ENCODE measurements at regions not wholly inside any gene's neighbourhood (a gene's known extent, or its start where the extent isn't known, plus 50 kb on each side); places are given as distances from the start of the nearest gene placed in this dataset.

DNA sequence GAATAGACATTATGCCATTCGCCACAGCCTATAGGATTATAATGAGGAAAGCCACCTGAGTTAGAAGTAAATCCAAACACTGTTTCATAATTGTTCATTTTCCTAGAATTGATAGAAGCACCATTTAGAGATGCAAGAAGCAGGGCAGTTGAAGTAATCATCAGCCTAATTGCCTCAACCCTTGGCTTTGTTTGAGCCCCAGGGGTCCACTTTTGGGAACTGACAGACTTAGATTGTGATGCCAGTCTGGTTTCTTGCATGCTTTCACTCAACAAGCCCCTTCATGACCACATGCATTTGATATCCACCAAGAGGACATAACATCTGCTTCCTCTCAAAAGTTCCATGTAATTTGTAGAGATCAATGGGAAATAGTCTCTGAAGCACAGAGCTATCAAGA lies 97.2 kb upstream of the COL8A1 start:
- DNase-seq = no peak

DNA sequence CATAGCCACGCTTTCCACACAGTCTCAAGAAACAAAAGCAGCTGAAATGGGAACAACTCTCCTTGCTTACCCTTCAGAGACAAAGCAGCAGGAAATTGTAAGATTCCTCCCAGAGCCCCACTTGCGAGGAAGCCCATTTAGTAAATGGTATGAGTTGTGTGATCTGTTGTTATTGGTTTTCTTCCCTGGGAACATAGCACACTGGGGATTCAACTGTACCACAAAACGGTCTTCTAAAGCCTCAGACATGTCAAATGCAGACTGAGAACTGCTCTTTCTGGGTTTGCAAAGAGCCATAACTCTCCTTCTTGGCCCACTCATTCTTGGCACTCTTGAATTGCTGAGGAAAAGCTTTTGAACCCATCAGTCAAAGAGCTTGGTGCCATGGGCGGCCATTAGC lies 101.0 kb upstream of the COL8A1 start:
- no peak for DNase-seq

DNA sequence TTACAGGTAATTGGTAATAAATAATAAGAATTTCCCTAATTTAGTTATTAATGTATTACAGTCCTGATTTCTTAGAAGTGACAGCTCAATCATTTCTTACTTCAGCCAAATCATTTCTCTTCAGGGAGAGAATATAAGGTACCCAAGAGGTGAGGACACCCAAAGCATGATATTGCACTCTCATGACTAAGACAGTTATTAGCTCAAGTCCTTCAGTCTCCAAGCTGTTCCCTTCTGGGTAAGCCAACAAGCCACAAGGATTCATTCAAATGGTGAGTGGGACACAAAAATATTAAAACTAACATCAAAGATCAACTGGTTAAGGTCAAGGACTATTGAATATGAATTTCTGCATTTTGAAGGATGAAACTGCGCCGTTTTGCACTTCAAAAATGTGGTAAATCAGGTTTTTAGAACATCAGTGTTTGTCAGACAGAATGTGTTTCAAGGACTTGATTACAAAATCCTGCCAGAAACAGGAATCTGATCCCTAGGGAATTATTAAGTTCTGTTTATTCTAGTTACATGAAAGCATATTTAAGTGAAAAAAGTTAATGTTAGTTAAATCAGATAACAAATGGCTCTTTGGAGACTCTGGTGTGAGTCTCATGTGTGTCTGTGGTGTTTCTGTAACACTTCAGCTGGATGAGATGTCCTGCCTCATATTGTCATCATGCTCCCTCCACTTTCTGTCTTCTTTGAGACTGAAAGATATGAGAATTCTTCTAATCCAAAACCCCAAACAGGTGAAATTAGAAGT lies 101.7 kb upstream of the COL8A1 start:
- no peak for DNase-seq

DNA sequence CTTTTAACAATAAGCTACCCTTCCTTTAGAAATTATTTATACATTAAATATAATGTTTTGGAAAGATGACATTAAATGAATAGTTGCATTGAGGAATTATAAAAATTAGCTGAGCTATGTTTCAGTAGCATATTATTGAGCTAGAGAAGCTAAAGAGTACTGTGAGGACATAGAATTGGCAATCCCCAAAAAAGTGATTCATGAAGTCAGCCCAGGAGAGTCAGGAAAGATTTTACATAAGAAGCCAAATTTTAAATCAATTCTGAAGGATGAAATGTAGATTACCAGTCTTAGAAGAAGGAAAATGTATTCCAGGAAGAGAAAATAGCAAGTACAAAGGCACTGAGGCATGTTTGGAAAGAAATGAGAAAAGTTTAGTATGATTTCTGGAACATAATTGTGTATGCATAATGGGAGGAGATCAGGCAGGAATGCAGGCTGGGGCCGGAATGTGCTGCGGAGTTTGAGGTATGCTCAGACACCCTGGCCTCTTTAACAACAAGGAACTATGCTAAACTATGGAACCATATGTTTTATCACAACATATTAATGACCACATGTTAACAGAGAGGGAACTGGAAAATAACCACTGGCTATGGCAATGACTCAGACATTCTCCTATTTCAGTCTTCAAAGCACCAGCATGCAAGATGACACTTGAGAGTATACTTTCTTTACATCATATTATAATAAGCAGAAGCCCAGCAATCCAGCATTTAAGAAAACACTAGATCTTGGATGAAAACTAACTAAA lies 103.3 kb upstream of the COL8A1 start:
- DNase-seq = no peak

DNA sequence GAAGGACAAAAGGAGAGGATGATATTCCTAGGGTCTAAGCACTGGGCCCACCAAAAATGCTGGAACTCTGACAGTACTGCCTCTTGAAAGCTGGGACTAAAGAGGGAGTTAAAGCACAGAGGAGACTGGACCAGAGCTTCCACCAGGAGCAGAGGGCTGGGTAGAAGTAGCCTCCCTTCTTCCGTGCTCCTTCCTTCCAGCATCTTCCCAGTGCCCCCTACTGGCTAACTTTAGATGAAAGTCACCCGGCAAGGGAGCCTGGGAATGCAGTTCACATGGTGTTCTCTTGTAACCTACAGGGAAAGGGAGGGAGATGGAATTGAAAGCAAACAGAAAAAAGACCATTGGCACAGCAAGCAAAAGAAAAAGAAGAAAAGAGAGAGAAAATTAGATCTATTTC lies 106.1 kb upstream of the COL8A1 start:
- no peak for DNase-seq

DNA sequence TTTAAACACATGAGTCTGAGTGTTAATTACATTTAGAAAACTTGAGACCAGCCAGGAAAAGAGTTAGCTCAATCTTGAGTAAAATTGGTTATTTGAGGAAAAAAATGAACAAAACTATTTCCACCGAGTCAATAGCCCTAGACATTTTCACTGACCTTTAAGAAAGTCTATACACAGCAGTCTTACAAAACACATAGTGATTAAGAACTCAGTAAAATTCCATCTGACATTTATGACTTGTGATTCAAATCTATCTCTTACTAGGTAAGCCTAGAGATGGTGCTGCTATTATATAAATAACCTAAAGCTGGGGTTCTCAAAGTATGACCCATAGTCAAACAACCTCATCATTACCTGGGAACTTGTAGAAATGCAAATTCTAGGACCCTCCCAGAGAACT lies 109.1 kb upstream of the COL8A1 start:
- DNase-seq = no peak

DNA sequence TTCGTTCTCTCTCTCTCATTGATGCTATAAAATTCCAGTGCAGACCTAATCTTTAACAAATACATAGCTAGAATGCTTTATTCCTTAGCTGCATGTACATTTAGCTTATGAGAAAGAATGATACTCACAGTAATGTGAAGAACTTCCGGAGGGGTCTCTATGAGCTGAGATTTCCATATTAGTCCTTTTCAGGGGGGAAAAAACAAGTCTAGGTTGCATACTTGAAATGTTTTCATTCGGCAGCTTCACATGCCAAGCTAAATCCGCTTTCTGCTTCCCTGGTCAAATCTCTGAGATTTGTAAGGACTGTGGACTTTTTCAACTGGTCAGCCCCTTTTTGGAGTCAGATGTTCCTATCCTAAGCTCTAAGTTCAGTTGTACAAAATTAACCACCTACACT lies 111.5 kb upstream of the COL8A1 start:
- DNase-seq = no peak

DNA sequence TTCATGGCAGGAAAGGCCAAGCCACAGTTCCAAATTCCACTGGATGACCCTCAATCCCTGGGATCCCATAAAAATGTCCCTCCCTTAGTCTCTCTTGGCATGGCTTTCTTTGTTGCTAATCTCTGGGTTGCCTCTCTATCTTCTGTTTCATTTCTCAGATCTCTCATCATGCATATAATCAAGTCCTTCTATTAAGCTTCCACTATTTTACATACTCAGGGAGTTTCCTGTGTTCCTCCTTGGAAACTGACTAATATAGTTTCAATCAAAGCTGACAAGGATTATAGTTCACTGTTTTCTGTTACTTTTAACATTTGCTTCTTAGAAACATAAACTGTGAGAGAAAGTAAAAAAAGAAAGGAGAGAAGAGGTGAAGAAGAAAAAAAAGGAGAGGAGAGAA lies 113.8 kb upstream of the COL8A1 start:
- DNase-seq = no peak

DNA sequence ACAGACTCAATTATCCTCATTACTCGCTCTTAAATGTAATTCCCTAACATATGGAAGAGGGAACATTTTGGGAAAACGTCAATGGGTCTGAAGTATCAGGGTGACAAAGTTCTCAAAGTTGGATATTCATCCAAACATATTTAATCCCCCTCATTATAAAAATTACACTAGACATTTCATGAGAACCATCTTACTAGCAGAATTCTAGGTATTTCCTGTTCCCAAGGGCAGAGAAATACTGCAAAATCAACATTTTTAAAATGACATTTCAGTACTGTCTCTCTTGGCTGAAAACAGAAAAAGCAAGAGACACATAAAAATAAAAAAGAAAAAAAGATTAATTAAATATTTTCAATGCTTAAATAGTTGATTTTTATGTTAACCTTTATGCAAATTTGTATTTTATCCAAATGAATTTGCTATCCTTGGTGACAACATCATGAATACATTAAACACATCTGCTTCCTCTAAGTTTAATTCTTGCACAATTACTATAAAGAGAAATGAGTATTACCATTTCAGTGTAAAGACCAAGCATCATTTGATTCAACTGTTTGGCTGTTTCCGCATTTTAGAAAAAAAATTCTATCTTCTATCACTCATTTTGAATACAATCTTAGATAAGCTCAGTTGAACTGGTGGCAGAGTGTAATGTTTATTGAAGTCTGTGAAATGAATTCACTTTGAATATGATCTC lies 114.8 kb upstream of the COL8A1 start:
- no peak for DNase-seq

DNA sequence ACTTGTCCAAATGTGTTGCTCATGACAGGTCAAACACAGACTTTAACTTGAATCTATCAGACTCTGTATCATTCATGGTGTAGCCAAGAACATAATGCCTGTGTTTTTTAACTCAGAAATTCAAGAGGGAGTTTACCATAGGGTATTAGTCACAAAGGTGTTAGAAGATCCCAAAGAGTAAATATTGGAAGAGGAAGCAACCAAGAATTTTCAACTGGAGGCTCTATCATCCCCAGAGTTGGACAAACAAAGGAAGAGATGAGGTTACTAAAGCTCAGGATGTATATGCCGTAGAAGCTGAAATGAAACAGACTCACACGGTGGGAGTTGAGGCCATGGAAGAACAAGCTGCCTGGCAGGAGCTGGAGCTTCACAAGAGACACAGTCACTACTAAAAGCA lies 116.2 kb upstream of the COL8A1 start:
- DNase-seq = no peak

DNA sequence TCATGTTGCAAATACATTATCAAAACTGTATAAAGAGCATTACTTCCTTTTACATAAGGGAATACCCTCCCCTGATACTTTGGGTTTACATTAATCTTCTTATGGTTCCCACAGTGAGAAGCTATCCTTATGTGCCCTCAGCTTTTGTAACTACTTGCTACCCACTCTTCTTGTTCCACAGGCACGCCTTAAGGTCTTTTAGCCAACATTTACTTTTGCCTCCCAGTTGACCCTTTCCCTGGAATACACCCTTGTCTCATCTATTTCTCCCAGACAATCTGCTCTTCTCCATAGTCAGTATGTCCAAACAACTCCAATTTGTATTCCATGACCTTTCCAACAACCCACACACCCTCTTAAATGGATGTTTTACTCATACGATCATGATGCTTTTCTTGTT lies 116.8 kb upstream of the COL8A1 start:
- DNase-seq = no peak

DNA sequence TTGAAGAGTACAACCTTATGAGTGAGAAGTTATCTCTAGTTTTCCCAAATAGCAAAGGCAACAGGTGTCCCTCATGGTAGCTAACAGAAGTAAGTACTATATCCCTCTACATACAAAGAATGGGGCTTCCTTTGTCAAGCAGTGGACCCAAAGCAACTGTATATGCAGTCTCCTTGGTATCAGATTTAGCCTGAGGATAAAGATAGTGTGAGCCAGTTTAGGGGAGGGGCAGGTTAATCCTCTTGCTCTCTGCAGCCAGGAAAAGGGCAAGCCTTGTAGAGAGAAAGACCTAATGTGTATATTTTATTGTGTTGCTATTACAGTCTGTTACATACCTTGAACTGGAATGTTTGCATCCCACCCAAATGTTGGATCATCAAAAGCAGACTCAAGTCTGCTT lies 117.9 kb upstream of the COL8A1 start:
- no peak for DNase-seq

DNA sequence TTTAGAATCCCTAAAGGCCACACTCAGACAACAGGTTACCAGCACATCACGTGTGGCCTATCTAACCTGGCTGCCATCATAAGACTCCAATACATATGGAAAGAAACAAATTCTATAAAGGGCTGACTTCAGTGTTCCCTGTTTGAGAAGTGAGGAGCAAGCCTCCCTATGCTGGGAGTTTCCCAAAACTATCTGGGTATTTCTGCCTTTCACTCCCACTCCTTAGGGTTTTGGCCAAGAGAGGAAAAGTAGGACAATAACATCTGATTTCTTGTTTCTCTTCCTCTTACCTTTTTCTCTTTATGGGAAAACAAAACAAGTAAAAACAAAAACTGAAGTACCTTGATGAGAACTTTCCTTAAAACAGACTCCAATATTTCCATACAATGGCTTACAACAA lies 121.5 kb upstream of the COL8A1 start:
- no peak for DNase-seq

DNA sequence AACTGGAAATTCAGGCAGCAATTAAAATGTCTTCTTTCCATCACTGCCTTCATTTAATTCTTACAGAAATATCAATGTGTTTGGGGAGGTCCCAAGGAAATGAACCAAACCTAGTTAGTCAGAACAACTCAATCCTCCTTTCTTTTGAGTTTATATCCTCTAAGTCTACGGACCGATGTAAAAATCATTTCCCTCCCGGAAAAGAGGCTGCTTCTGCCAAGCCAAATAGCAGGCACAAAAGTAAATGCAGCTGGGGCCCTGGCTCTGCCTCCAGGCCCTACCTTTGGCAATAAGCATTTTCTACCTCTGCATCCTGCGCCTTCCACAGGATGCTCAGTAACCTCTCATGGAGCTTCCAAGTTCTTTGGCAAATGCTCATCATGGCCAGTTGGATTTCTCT lies 122.5 kb upstream of the COL8A1 start:
- DNase-seq = no peak

DNA sequence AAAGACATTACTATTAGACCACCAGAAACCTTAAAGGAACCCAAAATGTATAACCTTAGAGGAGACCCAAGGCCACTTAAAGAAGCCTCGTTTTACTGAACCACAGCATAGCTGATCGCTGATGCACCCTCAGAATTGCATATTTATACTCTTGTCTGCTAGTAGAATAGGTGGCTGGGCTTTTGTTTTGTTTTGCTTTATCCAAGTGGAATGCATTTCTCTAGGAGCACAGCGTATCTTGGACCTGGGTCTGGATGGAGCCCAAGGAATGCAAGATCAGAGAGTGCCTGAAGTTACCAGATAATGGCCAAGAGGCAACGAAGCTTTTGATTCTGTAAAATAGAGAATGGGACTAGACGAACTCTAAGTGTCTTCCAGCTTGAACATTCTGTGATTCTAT lies 129.2 kb upstream of the COL8A1 start:
- DNase-seq = no peak

DNA sequence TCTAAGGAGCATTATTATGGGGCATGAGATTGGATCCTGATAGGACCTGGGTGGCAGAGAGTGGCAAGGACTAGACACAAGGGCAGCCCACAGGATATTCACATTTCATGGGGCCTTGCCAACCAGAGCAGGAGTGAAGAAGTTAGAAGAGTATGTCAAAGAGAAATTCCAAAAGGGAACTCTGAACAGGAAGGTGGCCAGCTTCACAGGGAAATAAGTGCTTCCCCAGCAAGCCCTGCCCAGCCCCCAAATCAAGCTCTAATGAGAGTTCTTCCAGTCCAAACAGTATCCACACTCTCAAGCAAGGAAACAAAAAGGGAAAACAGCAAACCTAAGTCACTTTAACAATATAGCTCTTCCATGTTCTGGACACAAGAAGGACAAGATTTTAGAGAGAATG lies 130.2 kb upstream of the COL8A1 start:
- DNase-seq = no peak

DNA sequence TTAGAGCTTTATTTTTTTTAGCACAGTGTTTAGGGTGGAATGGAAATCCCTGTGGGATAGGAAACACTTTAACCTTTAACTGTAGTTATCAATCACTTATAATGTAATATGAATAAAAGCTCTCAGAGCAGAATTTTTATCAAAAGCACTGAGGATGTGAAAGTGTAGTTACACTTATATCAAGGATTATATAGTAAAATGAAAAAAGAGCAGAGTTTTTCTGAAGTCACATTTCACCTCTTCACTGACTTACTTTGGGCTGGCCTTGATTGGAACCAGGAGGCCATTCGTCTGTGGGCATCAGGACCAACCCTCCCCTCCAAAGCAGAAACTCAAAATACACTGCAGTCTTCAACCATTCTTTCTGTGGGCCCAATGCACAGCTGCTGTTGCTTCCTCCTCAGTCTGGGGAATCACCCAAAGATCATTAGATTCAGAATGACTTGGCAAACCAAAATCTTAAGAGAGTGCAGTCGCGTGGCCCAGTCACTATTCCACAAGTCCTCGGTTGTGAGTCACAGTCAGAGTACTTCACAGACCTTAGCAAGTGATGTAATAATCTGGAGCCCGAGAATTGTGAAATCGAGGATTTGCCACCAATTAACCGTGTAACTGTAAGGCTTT lies 132.6 kb upstream of the COL8A1 start:
- DNase-seq = peak; percentile 20

DNA sequence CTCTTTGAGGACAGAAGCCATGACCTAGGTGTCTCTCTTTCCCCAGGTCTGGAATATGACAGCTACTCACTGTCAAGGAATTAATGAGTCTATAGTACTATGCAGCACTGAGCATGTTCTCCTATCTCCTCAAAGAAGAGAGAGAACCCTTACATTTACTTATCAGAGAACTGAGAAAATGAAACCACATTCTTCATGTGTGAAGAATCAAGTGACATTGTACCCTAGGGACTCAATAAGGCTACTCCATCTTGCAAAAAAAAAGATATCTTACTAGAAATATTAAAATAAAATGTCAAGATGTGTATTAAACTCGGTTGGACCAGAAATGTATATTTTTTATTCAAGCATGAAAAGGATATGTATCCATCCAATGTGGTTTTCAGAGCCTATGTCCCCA lies 133.2 kb upstream of the COL8A1 start:
- no peak for DNase-seq

DNA sequence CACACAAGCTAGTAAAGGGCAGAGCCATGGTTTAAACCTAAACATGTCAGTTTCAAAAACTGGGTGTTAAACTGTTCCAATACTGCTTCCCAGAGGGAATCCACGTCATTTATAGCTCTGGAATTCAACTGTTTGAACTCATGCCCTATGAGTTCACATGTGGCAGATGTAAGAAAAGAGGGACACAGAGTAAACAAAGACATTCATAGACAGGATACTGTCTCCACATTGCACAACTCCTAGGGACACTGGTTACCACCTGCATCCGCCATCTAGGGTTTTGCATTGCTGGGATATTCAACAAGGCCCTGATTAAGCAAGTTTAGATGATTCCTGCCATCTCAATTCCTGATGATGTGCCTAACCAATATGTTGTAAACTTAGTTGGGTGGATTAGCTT lies 134.1 kb upstream of the COL8A1 start:
- DNase-seq = no peak

DNA sequence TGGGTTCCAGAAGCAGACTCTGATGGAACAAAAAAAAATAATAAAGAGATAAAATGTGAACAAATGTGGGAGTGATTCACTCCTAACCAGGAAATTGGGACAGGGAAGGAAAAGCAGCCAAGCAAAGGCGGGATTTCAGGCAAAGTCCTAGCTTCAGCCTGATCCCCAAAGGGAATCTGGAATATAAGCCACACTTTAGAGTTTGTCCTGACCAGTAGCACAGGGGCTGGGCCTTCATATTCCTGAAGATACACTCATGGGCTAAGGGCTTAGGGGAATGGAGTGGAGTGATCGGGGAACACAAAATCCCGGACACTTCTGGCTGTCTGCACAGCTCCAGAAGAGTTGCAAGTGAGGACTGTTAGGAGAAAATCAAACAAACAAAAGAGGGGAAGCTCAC lies 135.0 kb upstream of the COL8A1 start:
- DNase-seq = no peak

DNA sequence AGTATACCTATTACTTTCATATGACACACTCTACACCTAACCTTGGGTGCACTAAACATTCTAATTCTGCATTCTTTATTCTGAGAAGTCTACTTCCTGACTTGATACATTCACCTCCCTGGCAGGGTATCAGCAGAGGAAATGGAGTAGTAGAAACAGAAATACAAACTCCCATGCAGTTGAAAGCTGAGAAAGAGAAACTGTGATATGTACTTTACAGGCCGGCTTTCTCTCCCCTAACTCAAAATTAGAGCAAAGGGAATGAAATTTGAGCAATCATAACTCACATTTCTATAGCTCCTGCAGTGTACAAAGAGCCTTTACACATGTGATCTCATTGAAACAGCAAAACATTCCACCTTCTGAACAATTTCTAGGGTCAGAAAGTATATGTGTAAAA lies 135.5 kb upstream of the COL8A1 start:
- no peak for DNase-seq

DNA sequence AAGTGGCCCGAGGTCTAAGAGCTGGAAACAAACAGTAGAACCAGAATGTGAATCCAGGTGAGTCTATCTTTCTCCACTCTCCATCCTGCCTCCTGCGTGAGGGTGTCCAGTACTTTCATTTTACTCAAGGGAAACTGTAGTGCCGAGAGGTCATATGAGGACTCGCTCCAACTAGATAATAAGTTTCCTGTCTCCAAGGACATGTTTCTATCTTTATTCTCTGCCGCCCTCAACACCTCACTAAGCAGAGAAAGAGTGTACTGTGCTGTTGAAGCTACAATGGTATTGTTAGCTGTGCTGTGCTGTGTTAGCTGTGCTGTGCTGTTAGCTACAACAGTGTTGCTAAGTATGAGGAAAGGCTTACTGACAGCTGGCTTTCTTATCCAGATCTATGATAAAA lies 137.9 kb upstream of the COL8A1 start:
- DNase-seq = no peak

DNA sequence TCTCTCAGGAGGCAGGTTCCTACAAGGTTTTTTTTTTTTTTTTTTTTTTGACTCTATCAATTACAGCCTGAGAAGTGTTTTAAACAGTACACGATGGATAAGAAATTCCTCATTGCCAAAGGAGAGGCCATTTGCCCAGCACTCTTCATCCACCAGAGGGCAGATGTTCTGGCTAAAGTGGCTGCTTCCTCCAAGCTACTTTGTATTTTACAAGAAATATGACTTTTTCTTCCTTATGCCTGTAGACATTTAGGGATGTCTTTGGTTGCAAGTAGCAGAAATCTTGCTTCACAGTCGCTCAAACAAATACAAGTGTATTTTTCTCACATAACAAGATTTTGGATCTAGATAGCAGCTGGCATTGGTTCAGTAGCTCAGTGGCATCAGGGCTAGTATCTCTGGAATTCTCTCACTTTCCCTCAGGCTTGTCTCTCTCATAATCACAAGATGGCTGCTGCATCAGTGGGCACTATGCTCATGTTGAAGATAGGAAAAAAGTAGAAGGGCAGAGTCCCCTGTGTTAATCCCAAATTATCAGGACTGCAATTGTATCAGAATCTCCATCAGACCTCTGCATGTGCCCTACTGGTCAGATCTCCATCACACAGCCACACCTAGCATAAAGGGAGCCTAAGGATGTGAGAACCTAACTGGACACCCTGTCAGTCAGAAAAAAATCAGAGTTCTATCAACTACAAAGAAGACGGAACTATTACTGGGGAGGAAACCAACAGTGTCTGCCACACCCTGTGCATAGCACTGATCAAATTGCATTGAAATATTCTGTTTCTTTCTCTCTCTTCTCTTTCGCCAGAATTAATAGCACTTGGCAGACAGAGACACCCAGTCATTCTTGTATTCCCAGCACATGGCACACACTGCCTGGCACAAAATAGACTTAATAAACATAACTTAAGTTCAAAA lies 138.9 kb upstream of the COL8A1 start:
- no peak for DNase-seq
